SK-N-SH treated with all-trans-retinoic acid at 6 μM for 48 hours (cell line): ENCODE measurements at regions not wholly inside any gene's neighbourhood (a gene's known extent, or its start where the extent isn't known, plus 50 kb on each side); places are given as distances from the start of the nearest gene placed in this dataset.

Source experiments
- POU6F1 ChIP-seq: fragments of 250-450 bp; sonication (Bioruptor Pico); IDR thresholded peaks from 2 replicates; pipeline ENCODE4 v1.8.0; 2021; ENCODE audit warnings: low read depth, mild to moderate bottlenecking, moderate library complexity, borderline replicate concordance
- ZC3H10 ChIP-seq: fragments of 250-450 bp; sonication (Bioruptor Pico); IDR thresholded peaks from 2 replicates; pipeline ENCODE4 v1.5.1; 2021; ENCODE audit warnings: mild to moderate bottlenecking, moderate library complexity
- ZNF8 ChIP-seq: fragments of 450-650 bp; formaldehyde crosslinking; IDR thresholded peaks from 2 replicates; pipeline ENCODE4 v1.5.0; 2020; ENCODE audit warnings: mild to moderate bottlenecking, moderate library complexity

DNA sequence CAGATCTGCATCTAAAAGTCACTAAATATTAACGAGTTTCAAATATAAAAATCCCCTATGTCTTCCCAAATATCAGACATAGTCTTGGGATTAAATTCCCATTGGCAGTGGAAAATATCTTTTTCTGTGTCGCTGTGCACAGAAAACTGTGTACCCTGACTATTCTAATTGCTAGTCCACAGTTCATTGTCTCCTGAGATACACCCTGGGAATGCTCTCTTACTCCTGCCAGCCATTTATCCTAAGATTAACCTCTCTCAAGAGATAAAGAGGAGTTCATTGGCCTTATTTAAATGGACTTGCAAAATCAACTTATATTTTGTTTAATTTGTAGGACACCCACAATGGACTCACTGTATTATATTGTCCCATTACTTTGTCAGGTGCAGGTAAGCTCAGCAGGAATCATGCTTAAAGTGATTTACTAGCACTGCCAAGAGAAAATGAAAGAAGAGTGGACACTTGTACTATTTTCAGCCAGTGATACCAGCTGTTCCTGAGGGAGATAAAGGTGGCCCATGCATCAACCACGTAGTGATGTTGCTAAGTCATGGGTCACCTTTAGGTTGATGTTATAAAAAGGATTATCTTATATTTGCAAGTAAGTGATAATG is 553.8 kb downstream of the PIK3C3 start:
- TF ChIP-seq ZNF8 (no peak), ZC3H10 (CRISPR knock-in tag) (no peak), POU6F1 (CRISPR knock-in tag) (no peak)
